Osteocyte (in vitro differentiated cells): ENCODE measurements at regions not wholly inside any gene's neighbourhood (a gene's known extent, or its start where the extent isn't known, plus 50 kb on each side); places are given as distances from the start of the nearest gene placed in this dataset.

Experiments used
- DNase-seq: peaks from one replicate; pipeline ENCODE4 v3.0.0; 2021; ENCODE audit warnings: mixed read lengths; ENCODE audit not compliant: unreplicated experiment; ENCODE audit errors: extremely low spot score
- H3K27ac Mint-ChIP-seq: one replicate; pipeline ENCODE4 v1.8.0; 2021; ENCODE audit warnings: mild to moderate bottlenecking, mixed read lengths; ENCODE audit not compliant: unreplicated experiment
- H3K27me3 Mint-ChIP-seq: one replicate; pipeline ENCODE4 v1.8.0; 2021; ENCODE audit warnings: mixed read lengths; ENCODE audit not compliant: unreplicated experiment
- H3K36me3 Mint-ChIP-seq: one replicate; pipeline ENCODE4 v1.8.0; 2021; ENCODE audit warnings: mixed read lengths; ENCODE audit not compliant: unreplicated experiment
- H3K4me1 Mint-ChIP-seq: one replicate; pipeline ENCODE4 v1.8.0; 2021; ENCODE audit warnings: mixed read lengths; ENCODE audit not compliant: unreplicated experiment
- H3K4me3 Mint-ChIP-seq: one replicate; pipeline ENCODE4 v1.8.0; 2021; ENCODE audit warnings: mild to moderate bottlenecking, moderate library complexity, mixed read lengths; ENCODE audit not compliant: unreplicated experiment
- H3K9me3 Mint-ChIP-seq: one replicate; pipeline ENCODE4 v1.8.0; 2021; ENCODE audit warnings: mixed read lengths; ENCODE audit not compliant: unreplicated experiment
- CTCF ChIP-seq: fragments of 200-600 bp; sonication (generic); IDR thresholded peaks from 2 replicates; pipeline ENCODE4 v1.5.0; 2021; ENCODE audit warnings: antibody characterized with exemption, mild to moderate bottlenecking, moderate library complexity

DNA sequence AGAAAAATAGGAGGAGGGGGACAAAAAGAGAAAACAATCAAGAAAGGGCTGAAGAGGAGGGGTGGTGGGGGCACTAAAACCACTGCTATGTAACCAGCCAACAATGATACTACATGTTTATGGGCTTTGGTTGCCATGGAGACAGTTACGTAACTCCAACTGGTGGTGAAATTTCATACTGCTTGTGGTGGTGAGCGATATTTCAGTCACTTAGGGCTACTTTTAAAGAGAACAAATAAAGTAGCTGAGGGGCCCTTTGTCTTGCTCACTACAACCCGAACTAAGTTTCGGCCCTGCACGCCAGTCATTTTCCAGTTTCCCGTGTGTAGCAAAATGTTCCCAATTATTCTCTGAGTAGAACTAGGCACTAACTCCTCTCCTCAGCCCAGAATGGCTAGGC is 275.2 kb upstream of the EDA2R start:
- Mint-ChIP-seq H3K4me3 (no peak overlapping the region), H3K9me3 (peaks cover 44% of the 10 kb centered on the region)

GRCh38 chrX:66912417-66912816 is 273.5 kb upstream of the EDA2R start:
- Mint-ChIP-seq H3K4me3 (no peak overlapping the region), H3K36me3 (no peaks in the 10 kb centered on the region), H3K27ac (no peak overlapping the region), H3K27me3 (no peaks in the 10 kb centered on the region), H3K9me3 (peaks cover 31% of the 10 kb centered on the region), H3K4me1 (no peaks in the 10 kb centered on the region)
- TF ChIP-seq CTCF, result no peak
- DNase-seq, result no peak

More for the DNA sequence above, 275.2 kb upstream of the EDA2R start:
- H3K36me3 Mint-ChIP-seq, result no peaks in the 10 kb centered on the region
- H3K27ac Mint-ChIP-seq, result no peak overlapping the region
- H3K27me3 Mint-ChIP-seq, result no peaks in the 10 kb centered on the region
- no peak for DNase-seq
- no peaks in the 10 kb centered on the region for H3K4me1 Mint-ChIP-seq
- no peak for TF ChIP-seq CTCF

GRCh38 chrX:66902081-66902480 is 263.2 kb upstream of the EDA2R start:
- Mint-ChIP-seq H3K4me3 (no peak overlapping the region), H3K36me3 (no peaks in the 10 kb centered on the region), H3K9me3 (peaks cover 52% of the 10 kb centered on the region), H3K27ac (no peak overlapping the region), H3K4me1 (no peaks in the 10 kb centered on the region), H3K27me3 (no peaks in the 10 kb centered on the region)
- no peak for DNase-seq
- TF ChIP-seq CTCF, result no peak

DNA sequence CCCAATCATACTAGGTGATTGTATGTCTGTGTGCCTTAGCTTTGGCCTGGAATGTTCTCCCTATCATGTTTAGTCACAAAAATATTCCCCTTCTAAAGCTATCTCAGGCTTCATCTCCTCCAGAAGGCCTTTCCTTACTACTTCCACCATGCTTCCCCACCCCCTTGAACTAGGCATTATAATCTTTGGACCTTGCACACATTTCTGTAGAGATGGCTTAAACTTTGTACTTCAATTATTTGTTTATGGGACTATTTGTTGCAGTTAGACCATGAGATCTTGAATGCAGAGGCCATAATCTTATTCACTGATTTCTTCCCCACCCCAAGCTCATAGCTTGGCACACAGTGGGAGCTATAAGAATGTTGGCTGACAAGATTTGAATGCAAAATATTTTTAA is 262.0 kb upstream of the EDA2R start:
- DNase-seq, result no peak
- Mint-ChIP-seq H3K27ac (no peak overlapping the region), H3K4me3 (no peak overlapping the region), H3K27me3 (no peaks in the 10 kb centered on the region), H3K36me3 (no peaks in the 10 kb centered on the region), H3K9me3 (peaks cover 49% of the 10 kb centered on the region), H3K4me1 (no peaks in the 10 kb centered on the region)
- no peak for TF ChIP-seq CTCF

GRCh38 chrX:66892004-66892403 is 253.1 kb upstream of the EDA2R start:
- no peak for TF ChIP-seq CTCF
- H3K27ac Mint-ChIP-seq, result no peak overlapping the region
- DNase-seq, result no peak
- H3K4me1 Mint-ChIP-seq, result no peaks in the 10 kb centered on the region
- H3K4me3 Mint-ChIP-seq, result no peak overlapping the region
- no peaks in the 10 kb centered on the region for H3K27me3 Mint-ChIP-seq
- peaks cover 41% of the 10 kb centered on the region for H3K9me3 Mint-ChIP-seq
- H3K36me3 Mint-ChIP-seq, result no peaks in the 10 kb centered on the region
